C4-2B (cell line): ENCODE measurements at regions not wholly inside any gene's neighbourhood (a gene's known extent, or its start where the extent isn't known, plus 50 kb on each side); places are given as distances from the start of the nearest gene placed in this dataset.
"Not testable (repeated sequence)": the region's sequence is repeated elsewhere in the genome, so short reads cannot be mapped to it uniquely, and the experiment has no call there.

Source experiments
- CTCF ChIP-seq: fragments of 450-650 bp; conservative IDR thresholded peaks from 2 replicates; pipeline ENCODE4 v1.5.1; 2017; ENCODE audit warnings: mild to moderate bottlenecking
- ZFX ChIP-seq: fragments of 450-650 bp; IDR thresholded peaks from 2 replicates; pipeline ENCODE4 v1.6.1; 2017

GRCh38 chr5:101040002-101040401 is 136.9 kb upstream of the ST8SIA4 start:
- not testable (repeated sequence) for TF ChIP-seq CTCF, ZFX
